ENCODE measurements at regions not wholly inside any gene's neighbourhood (a gene's known extent, or its start where the extent isn't known, plus 50 kb on each side); places are given as distances from the start of the nearest gene placed in this dataset.

DNA sequence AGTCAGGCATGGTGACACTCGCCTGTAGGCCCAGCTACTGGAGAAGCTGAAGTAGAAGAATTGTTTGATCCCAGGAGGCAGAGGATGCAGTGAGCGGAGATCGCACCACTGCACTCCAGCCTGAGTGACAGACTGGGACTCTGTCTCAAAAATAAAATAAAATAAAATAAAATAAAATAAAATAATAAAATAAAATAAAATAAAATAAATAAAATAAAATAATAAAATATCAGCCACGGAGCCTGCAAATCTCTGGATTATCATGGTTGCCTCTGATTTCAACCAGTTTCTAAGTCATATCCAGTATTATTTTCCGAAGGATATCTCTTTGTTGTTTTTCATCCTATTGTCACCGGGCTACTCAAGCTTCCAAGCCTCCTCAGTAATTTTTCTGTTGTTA lies 51.7 kb upstream of the FZD8 start:
- DNase-seq (ENCODE audit: low spot score): no peak
